Spleen (tissue), 11 donors: ENCODE measurements at regions not wholly inside any gene's neighbourhood (a gene's known extent, or its start where the extent isn't known, plus 50 kb on each side); places are given as distances from the start of the nearest gene placed in this dataset.
"Not testable (repeated sequence)": the region's sequence is repeated elsewhere in the genome, so short reads cannot be mapped to it uniquely, and the experiment has no call there.

ENCODE experiments used
- DNase-seq: peaks from one replicate; pipeline ENCODE4 v3.0.0-alpha.2; 2020
- H3K27ac ChIP-seq, 8 donors: fragments of 200-600 bp; sonication (generic) in 7 of 8; 1 replicate in 4 of 8; 2 replicates in 4 of 8; pipeline versions ENCODE4 v1.5.0 to v1.8.0; 2016 to 2021; ENCODE audit warnings: inconsistent platforms in 4 of 8, mild to moderate bottlenecking in 4 of 8, moderate library complexity in 1 of 8
- H3K27me3 ChIP-seq, 7 donors: fragments of 200-600 bp; sonication (generic) in 6 of 7; replicated peaks in 1 of 7; 1 replicate in 4 of 7; 2 replicates in 3 of 7; pipeline versions ENCODE4 v1.5.0 to v1.8.0; 2016 to 2021; ENCODE audit warnings: inconsistent platforms in 3 of 7, mild to moderate bottlenecking in 1 of 7
- H3K36me3 ChIP-seq, 6 donors: fragments of 200-600 bp; sonication (generic) in 5 of 6; 1 replicate in 4 of 6; 2 replicates in 2 of 6; pipeline versions ENCODE4 v1.5.0 to v1.8.0; 2016 to 2021; ENCODE audit warnings: inconsistent platforms in 2 of 6
- H3K4me1 ChIP-seq, 6 donors: fragments of 200-600 bp; sonication (generic) in 5 of 6; 1 replicate in 3 of 6; 2 replicates in 3 of 6; pipeline versions ENCODE4 v1.5.0 to v1.8.0; 2016 to 2021; ENCODE audit warnings: inconsistent platforms in 3 of 6
- H3K4me3 ChIP-seq, 8 donors: fragments of 200-600 bp; sonication (generic) in 7 of 8; 1 replicate in 4 of 8; 2 replicates in 4 of 8; pipeline versions ENCODE4 v1.5.0 to v1.8.0; 2016 to 2021; ENCODE audit warnings: inconsistent platforms in 4 of 8, mild to moderate bottlenecking in 4 of 8, moderate library complexity in 2 of 8
- H3K9me3 ChIP-seq, 8 donors: fragments of 200-600 bp; sonication (generic) in 7 of 8; 1 replicate in 4 of 8; 2 replicates in 4 of 8; pipeline versions ENCODE4 v1.5.0 to v1.8.0; 2016 to 2021; ENCODE audit warnings: inconsistent platforms in 4 of 8
- CTCF ChIP-seq, 11 experiments: fragments of 200-600 bp in 7 of 11; fragments of 450-650 bp in 4 of 11; sonication (generic) in 4 of 11; IDR thresholded peaks in 8 of 11; conservative IDR thresholded peaks in 3 of 11; 1 replicate in 7 of 11; 2 replicates in 4 of 11; pipeline versions ENCODE4 v1.4.0 to v1.8.0; 2016 to 2021; ENCODE audit warnings: antibody characterized with exemption in 11 of 11, inconsistent platforms in 4 of 11, mild to moderate bottlenecking in 1 of 11
- POLR2A ChIP-seq, 3 donors: fragments of 450-650 bp; IDR thresholded peaks; one replicate each; pipeline ENCODE4 v1.5.1; 2017; ENCODE audit warnings: antibody characterized with exemption in 3 of 3, mild to moderate bottlenecking in 1 of 3
- POLR2AphosphoS5 ChIP-seq, 3 donors: sonication (generic); formaldehyde crosslinking; IDR thresholded peaks; one replicate each; pipeline ENCODE4 v1.5.1; 2017; ENCODE audit warnings: antibody characterized with exemption in 3 of 3
- WGBS, 5 donors: extraction: QIAGEN DNeasy Blood & Tissue Kit in 3 of 5; methylation state at CpG; one replicate each; pipeline versions ENCODE4 v1.1.5 to v1.1.7; 2013 to 2018; 5-methylcytosine and 5-hydroxymethylcytosine counted together
- intact Hi-C: fragments of 100-400 bp; cut with DNase I; formaldehyde crosslinking; loops from one replicate; pipeline ENCODE4 v1.15.0; 2023; ENCODE audit warnings: low total_unique reads
- donor health status: healthy with polysubstance abuse.
- donor health status: DM: no; HTN: no; CAD: no; lungs with moderate emphysema.
- donor health status: DM: no; HTN: no; CAD: no.
- donor health status: Bipolar disorder and iron deficiency.
- donor health status: healthy.
- donor health status: DM: no; HTN: no; CAD: no.
- donor health status: DM: yes; HTN: yes; CAD: no.

GRCh38 chr10:32187686-32188085, 131.5 kb upstream of the KIF5B start:
- H3K9me3 ChIP-seq: no peaks in the 10 kb centered on the region
- intact Hi-C loops: no loop called here
- H3K27me3 ChIP-seq: no peaks in the 10 kb centered on the region
- H3K36me3 ChIP-seq: no peaks in the 10 kb centered on the region
- no peak overlapping the region for H3K27ac ChIP-seq
- H3K4me1 ChIP-seq: peaks cover 0 to 19% (median 7%) of the 10 kb centered on the region in 6 donors
- H3K4me3 ChIP-seq: no peak overlapping the region
- TF ChIP-seq POLR2A (IDR thresholded peaks at IDR 0.05) (no peak), POLR2AphosphoS5 (IDR thresholded peaks at IDR 0.05) (no peak), CTCF (IDR thresholded peaks at IDR 0.05 in 8 of 11, conservative IDR thresholded peaks at IDR 0.05 in 3 of 11) (no peak)
- no peak for DNase-seq
- WGBS, 5 donors: 76 to 86% (median 81%) methylated on average over 6 of the region's 6 CpGs

GRCh38 chr10:32183652-32184051, 127.4 kb upstream of the KIF5B start:
- DNase-seq, H3K27ac ChIP-seq, intact Hi-C loops, H3K36me3 ChIP-seq, H3K9me3 ChIP-seq, H3K4me1 ChIP-seq, H3K4me3 ChIP-seq, H3K27me3 ChIP-seq: not testable (repeated sequence)
- WGBS, 5 donors: 62 to 90% (median 83%) methylated on average over 5 of the region's 5 CpGs

- H3K27me3 ChIP-seq: no peaks in the 10 kb centered on the region
- no peak for DNase-seq
- no peaks in the 10 kb centered on the region for H3K36me3 ChIP-seq
- intact Hi-C loops: no loop called here
- H3K4me3 ChIP-seq: no peak overlapping the region
- H3K9me3 ChIP-seq: no peaks in the 10 kb centered on the region
- TF ChIP-seq POLR2A (IDR thresholded peaks at IDR 0.05) (no peak), POLR2AphosphoS5 (IDR thresholded peaks at IDR 0.05) (no peak), CTCF (IDR thresholded peaks at IDR 0.05 in 8 of 11, conservative IDR thresholded peaks at IDR 0.05 in 3 of 11) (no peak)
- WGBS, 5 donors: 76 to 94% (median 88%) methylated on average over 8 to 11 of the region's 11 CpGs
- H3K27ac ChIP-seq: no peak overlapping the region
- no peaks in the 10 kb centered on the region for H3K4me1 ChIP-seq
Observed at GRCh38 chr10:32182476-32182875, 126.3 kb upstream of the KIF5B start.

- 93 to 97% (median 94%) methylated on average over 18 of the region's 18 CpGs for WGBS, 5 donors
- intact Hi-C loops: no loop called here
- H3K36me3 ChIP-seq: no peaks in the 10 kb centered on the region
- no peaks in the 10 kb centered on the region for H3K9me3 ChIP-seq
- no peak for DNase-seq
- no peak overlapping the region for H3K27ac ChIP-seq
- H3K27me3 ChIP-seq: no peaks in the 10 kb centered on the region
- no peaks in the 10 kb centered on the region for H3K4me1 ChIP-seq
- TF ChIP-seq POLR2A (IDR thresholded peaks at IDR 0.05): no peak
- TF ChIP-seq POLR2AphosphoS5 (IDR thresholded peaks at IDR 0.05): no peak
- TF ChIP-seq CTCF (IDR thresholded peaks at IDR 0.05 in 8 of 11, conservative IDR thresholded peaks at IDR 0.05 in 3 of 11): no peak
- no peak overlapping the region for H3K4me3 ChIP-seq
Observed at GRCh38 chr10:32180390-32181280, 124.4 kb upstream of the KIF5B start.
